ENCODE measurements at regions not wholly inside any gene's neighbourhood (a gene's known extent, or its start where the extent isn't known, plus 50 kb on each side); places are given as distances from the start of the nearest gene placed in this dataset.

DNA sequence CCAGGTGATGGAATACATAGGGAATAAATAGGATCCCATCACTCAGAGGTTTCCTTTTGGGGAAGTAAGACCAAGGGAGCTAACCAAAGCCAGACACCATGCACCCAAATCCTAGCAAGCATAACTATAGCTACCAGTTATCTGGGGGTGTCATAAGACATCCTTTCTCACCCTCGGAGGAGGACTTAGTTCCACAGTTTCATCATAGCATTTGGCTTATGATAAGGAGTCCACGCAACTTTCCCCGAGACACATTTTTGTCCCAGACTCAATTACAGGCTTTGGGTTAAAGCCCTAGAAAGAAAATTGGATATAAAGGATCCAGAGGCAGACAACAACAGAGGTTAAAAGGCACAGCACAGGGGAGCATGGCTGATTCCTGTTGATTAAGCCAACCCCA lies 442.9 kb downstream of the HTR7 start:
- TF ChIP-seq POLR2A (IDR thresholded peaks at IDR 0.05): no peak
- no peak for TF ChIP-seq EP300 (IDR thresholded peaks at IDR 0.05)
- no peak for TF ChIP-seq POLR2AphosphoS5 (IDR thresholded peaks at IDR 0.05)
- TF ChIP-seq, protein P1, sequence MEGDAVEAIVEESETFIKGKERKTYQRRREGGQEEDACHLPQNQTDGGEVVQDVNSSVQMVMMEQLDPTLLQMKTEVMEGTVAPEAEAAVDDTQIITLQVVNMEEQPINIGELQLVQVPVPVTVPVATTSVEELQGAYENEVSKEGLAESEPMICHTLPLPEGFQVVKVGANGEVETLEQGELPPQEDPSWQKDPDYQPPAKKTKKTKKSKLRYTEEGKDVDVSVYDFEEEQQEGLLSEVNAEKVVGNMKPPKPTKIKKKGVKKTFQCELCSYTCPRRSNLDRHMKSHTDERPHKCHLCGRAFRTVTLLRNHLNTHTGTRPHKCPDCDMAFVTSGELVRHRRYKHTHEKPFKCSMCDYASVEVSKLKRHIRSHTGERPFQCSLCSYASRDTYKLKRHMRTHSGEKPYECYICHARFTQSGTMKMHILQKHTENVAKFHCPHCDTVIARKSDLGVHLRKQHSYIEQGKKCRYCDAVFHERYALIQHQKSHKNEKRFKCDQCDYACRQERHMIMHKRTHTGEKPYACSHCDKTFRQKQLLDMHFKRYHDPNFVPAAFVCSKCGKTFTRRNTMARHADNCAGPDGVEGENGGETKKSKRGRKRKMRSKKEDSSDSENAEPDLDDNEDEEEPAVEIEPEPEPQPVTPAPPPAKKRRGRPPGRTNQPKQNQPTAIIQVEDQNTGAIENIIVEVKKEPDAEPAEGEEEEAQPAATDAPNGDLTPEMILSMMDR (IDR thresholded peaks at IDR 0.05): no peak
- Histone ChIP-seq H3K4me1 (no peaks in the 10 kb centered on the region), H3K27ac (no peak overlapping the region), H3K9me3 (peaks cover 0 to 4% (median 0%) of the 10 kb centered on the region in 4 donors), H3K4me3 (no peak overlapping the region), H3K27me3 (no peaks in the 10 kb centered on the region), H3K36me3 (no peaks in the 10 kb centered on the region)
- intact Hi-C loops (cut with DNase I): no loop called here
- no peak for DNase-seq
- WGBS, 2 donors: 93 to 95% methylated on average over 3 of the region's 3 CpGs

DNA sequence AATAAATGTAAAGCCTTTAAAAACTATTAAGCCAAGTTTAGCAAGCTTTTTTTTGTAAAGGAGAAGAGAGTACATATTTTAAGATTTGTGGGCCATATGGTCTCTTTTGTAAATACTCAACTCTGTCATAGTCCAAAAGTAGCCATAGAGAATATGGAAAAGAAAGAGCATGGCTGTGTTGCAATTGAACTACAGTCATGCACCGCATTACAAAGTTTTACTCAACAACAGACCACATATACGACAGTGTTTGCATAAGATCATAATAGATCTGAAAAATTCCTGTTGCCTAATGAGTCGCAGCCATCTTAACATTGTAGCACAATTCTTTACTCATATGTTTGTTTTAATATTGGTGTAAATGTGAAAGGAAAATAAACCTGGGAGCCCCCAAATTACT lies 440.8 kb downstream of the HTR7 start:
- no peak for DNase-seq
- no peaks in the 10 kb centered on the region for H3K4me1 ChIP-seq
- no peak overlapping the region for H3K27ac ChIP-seq
- H3K9me3 ChIP-seq: no peaks in the 10 kb centered on the region
- no peaks in the 10 kb centered on the region for H3K27me3 ChIP-seq
- intact Hi-C loops (cut with DNase I): no loop called here
- H3K36me3 ChIP-seq: no peaks in the 10 kb centered on the region
- TF ChIP-seq POLR2AphosphoS5 (IDR thresholded peaks at IDR 0.05) (no peak), POLR2A (IDR thresholded peaks at IDR 0.05) (no peak), EP300 (IDR thresholded peaks at IDR 0.05) (no peak)
- TF ChIP-seq, protein P1 (IDR thresholded peaks at IDR 0.05): no peak
- 52 to 56% methylated on average over 3 of the region's 3 CpGs for WGBS, 2 donors
- H3K4me3 ChIP-seq: no peak overlapping the region

DNA sequence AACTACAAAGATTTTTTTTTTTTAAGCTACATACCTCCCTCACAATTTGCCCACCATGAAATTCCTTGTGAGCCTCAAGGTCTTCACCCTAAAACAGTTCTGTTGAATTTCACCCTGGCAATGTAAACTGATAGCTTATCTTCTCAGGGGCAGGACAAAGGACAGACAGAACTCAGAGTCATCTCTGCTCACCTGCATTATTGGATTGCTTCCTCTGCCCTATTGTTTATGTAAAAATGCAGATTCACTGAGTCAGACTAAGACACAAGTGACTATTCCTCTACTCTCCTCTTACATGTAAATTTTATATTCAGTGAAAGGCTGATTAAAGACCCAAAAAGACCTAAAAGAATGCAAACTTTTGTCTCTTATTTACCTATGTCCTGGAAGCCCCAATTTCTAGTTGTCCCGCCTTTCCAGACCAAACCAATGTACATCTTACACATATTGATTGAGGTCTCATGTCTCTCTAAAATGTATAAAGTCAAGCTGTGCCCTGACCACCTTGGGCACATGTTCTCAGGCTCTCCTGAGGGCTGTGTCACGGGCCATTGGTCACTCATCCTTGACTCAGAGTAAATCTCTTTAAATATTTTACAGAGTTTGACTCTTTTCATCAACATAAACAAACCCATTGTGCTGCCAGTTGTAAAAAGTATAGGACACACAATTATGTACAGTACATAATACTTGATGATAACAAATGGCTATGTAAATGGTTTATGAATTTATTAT lies 440.2 kb downstream of the HTR7 start:
- Histone ChIP-seq H3K9me3 (no peaks in the 10 kb centered on the region), H3K27ac (no peak overlapping the region), H3K27me3 (no peaks in the 10 kb centered on the region), H3K4me3 (no peak overlapping the region), H3K4me1 (no peaks in the 10 kb centered on the region), H3K36me3 (no peaks in the 10 kb centered on the region)
- no peak for DNase-seq
- 35 to 70% methylated on average over 2 of the region's 2 CpGs for WGBS, 2 donors
- intact Hi-C loops (cut with DNase I): no loop called here
- TF ChIP-seq, protein P1 (IDR thresholded peaks at IDR 0.05): no peak
- no peak for TF ChIP-seq POLR2A (IDR thresholded peaks at IDR 0.05)
- no peak for TF ChIP-seq POLR2AphosphoS5 (IDR thresholded peaks at IDR 0.05)
- no peak for TF ChIP-seq EP300 (IDR thresholded peaks at IDR 0.05)

GRCh38 chr10:90418869-90419652 lies 438.8 kb downstream of the HTR7 start:
- Histone ChIP-seq H3K27ac (no peak overlapping the region), H3K9me3 (no peaks in the 10 kb centered on the region), H3K4me3 (no peak overlapping the region), H3K4me1 (no peaks in the 10 kb centered on the region), H3K27me3 (no peaks in the 10 kb centered on the region), H3K36me3 (no peaks in the 10 kb centered on the region)
- WGBS, 2 donors: 46 to 73% methylated on average over 7 of the region's 7 CpGs
- TF ChIP-seq, protein P1 (IDR thresholded peaks at IDR 0.05): no peak
- TF ChIP-seq EP300 (IDR thresholded peaks at IDR 0.05): no peak
- no peak for TF ChIP-seq POLR2AphosphoS5 (IDR thresholded peaks at IDR 0.05)
- no peak for TF ChIP-seq POLR2A (IDR thresholded peaks at IDR 0.05)
- intact Hi-C loops (cut with DNase I): no loop called here
- no peak for DNase-seq

Data from sigmoid colon (tissue), 6 donors.